ENCODE measurements at regions not wholly inside any gene's neighbourhood (a gene's known extent, or its start where the extent isn't known, plus 50 kb on each side); places are given as distances from the start of the nearest gene placed in this dataset.

DNA sequence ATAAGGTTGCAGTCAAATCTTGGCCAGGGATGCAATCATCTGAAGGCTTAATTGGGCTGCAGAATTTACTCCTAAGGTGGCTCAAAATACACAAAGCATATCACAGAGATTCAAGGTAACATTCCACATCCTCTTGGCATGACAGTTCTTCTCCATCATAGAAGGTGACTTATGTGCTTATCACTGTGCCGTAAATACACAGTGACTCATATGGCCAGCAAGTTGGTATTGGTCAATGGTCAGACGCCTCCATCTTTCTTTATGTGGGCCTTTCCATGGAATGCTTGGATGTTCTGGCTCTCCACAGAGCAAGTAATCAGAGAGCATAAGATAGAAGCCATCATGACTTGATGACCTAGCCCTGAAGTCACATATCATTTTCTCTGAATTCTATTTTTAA is 168.8 kb upstream of the ST8SIA2 start:
- Histone ChIP-seq H3K4me3 (replicated peaks; ENCODE audit: low read depth, low read length) (no peak overlapping the region), H3K27me3 (replicated peaks; ENCODE audit: control insufficient read depth, insufficient read depth, low read length) (no peaks in the 10 kb centered on the region), H3K36me3 (ENCODE audit: control insufficient read depth, insufficient read depth, low read length) (no peaks in the 10 kb centered on the region)
- TF ChIP-seq, protein P1, sequence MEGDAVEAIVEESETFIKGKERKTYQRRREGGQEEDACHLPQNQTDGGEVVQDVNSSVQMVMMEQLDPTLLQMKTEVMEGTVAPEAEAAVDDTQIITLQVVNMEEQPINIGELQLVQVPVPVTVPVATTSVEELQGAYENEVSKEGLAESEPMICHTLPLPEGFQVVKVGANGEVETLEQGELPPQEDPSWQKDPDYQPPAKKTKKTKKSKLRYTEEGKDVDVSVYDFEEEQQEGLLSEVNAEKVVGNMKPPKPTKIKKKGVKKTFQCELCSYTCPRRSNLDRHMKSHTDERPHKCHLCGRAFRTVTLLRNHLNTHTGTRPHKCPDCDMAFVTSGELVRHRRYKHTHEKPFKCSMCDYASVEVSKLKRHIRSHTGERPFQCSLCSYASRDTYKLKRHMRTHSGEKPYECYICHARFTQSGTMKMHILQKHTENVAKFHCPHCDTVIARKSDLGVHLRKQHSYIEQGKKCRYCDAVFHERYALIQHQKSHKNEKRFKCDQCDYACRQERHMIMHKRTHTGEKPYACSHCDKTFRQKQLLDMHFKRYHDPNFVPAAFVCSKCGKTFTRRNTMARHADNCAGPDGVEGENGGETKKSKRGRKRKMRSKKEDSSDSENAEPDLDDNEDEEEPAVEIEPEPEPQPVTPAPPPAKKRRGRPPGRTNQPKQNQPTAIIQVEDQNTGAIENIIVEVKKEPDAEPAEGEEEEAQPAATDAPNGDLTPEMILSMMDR (IDR thresholded peaks at IDR 0.05; ENCODE audit: insufficient read depth, low read length, poor library complexity, severe bottlenecking): no peak
- no peak for DNase-seq (ENCODE audit: extremely low read depth, insufficient read length)

DNA sequence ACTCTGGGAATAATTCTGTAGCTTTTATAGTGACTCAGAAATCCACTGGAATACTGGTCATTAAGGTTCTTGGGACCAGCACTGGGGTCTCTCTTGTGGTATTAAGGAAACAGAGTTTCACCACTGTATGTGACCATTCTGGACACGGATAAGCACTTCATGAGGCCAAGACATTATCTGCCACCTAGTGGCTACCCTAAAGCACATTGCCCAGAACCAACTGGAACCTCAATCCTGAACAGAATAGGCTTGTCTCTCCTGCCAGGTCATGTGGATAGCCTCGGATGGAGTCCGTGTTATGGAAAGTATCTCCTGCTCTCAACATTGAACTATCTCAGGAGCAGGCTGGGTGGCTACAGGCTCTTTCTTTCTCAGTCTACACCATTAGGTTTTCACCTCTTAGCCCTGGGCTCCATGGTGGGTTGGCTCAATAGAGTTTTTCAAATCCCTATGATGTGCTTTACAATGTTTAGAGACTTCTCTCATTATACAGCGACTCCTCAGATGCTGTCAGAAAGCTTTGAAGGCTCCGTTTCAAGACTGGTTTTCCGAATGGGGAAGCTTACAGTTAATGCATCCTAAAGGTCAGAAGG is 167.6 kb upstream of the ST8SIA2 start:
- TF ChIP-seq, protein P1 (IDR thresholded peaks at IDR 0.05; ENCODE audit: insufficient read depth, low read length, poor library complexity, severe bottlenecking): peak; percentile 70
- H3K4me3 ChIP-seq (replicated peaks; ENCODE audit: low read depth, low read length): no peak overlapping the region
- H3K36me3 ChIP-seq (ENCODE audit: control insufficient read depth, insufficient read depth, low read length): no peaks in the 10 kb centered on the region
- H3K27me3 ChIP-seq (replicated peaks; ENCODE audit: control insufficient read depth, insufficient read depth, low read length): no peaks in the 10 kb centered on the region
- DNase-seq (ENCODE audit: extremely low read depth, insufficient read length): no peak

DNA sequence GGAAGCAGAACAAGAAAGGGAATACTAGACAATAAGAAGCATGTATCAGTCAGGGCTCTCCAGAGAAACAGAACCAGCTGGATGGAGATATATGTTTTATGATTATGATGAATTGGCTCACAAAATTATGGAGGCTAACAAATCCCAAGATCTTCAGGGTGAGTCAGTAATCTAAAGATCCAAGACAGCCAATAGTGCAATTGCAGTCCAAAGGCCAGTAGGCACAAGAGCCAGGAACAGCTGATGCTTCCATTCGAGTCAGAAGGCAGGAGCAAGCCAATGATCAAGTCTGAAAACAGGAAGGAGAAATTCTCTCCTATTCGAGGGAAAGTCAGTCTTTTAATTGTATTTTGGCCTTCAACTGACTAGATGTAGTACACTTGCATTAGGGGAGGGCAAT is 164.9 kb upstream of the ST8SIA2 start:
- Histone ChIP-seq H3K36me3 (ENCODE audit: control insufficient read depth, insufficient read depth, low read length) (no peaks in the 10 kb centered on the region), H3K4me3 (replicated peaks; ENCODE audit: low read depth, low read length) (no peak overlapping the region), H3K27me3 (replicated peaks; ENCODE audit: control insufficient read depth, insufficient read depth, low read length) (no peaks in the 10 kb centered on the region)
- DNase-seq (ENCODE audit: extremely low read depth, insufficient read length): no peak
- TF ChIP-seq, protein P1 (IDR thresholded peaks at IDR 0.05; ENCODE audit: insufficient read depth, low read length, poor library complexity, severe bottlenecking): no peak

DNA sequence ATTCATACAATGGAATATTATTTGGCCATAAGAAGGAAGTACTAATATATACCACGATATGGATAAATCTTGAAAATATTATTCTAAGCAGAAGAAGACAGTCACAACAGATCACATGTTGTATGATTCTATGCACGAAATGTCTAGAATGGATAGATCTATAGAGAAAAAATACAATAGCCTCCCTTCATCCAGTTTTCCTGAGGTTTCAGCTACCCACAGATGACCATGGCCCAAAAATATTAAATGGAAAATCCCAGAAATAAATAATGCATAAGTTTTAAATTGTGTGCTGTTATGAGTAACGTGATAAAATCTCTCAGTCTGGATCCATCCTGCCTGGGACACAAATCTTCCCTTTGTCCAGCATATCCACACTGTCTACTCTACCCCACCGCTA is 162.2 kb upstream of the ST8SIA2 start:
- H3K36me3 ChIP-seq (ENCODE audit: control insufficient read depth, insufficient read depth, low read length): no peaks in the 10 kb centered on the region
- TF ChIP-seq, protein P1 (IDR thresholded peaks at IDR 0.05; ENCODE audit: insufficient read depth, low read length, poor library complexity, severe bottlenecking): no peak
- H3K27me3 ChIP-seq (replicated peaks; ENCODE audit: control insufficient read depth, insufficient read depth, low read length): no peaks in the 10 kb centered on the region
- H3K4me3 ChIP-seq (replicated peaks; ENCODE audit: low read depth, low read length): no peak overlapping the region
- no peak for DNase-seq (ENCODE audit: extremely low read depth, insufficient read length)

DNA sequence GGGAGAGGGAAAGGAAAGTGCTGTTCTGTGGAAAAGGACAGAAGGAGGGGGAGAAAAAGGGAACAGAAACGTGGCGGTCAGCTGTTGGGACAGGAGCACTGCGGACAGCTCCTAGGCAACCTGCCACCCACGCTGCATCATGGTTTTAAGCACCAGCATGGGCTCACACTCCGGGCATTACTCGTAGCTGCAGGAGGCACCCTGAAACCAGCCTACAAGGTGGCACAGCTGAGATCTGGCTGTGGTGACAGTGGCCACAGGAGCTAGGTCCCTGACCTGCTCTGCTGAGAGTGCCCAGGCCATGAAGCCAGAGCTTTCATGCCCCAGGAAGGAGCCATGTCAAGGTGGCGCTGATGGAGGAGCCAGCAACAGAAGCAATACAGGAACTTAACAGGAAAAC is 161.4 kb upstream of the ST8SIA2 start:
- Histone ChIP-seq H3K27me3 (replicated peaks; ENCODE audit: control insufficient read depth, insufficient read depth, low read length) (no peaks in the 10 kb centered on the region), H3K36me3 (ENCODE audit: control insufficient read depth, insufficient read depth, low read length) (no peaks in the 10 kb centered on the region), H3K4me3 (replicated peaks; ENCODE audit: low read depth, low read length) (no peak overlapping the region)
- no peak for DNase-seq (ENCODE audit: extremely low read depth, insufficient read length)
- TF ChIP-seq, protein P1 (IDR thresholded peaks at IDR 0.05; ENCODE audit: insufficient read depth, low read length, poor library complexity, severe bottlenecking): no peak

DNA sequence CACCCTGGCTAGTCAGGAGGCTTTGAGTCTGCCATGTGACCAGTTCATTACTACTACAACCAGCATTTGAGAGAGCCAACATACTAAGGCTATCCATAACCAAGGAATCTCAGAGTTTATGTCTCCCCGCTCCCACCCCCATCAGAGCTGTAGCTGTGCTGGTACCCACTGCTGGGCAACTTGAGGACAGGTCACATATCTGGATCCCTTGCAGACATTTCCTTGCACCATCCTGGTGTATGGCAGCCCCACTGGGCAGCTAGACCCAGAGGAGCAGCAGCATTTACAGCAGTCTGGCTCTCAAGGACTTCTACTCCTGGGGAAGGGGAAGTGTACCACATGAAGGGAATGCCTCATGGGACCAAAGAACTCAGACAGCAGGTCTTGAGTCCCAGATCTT is 160.8 kb upstream of the ST8SIA2 start:
- TF ChIP-seq, protein P1 (IDR thresholded peaks at IDR 0.05; ENCODE audit: insufficient read depth, low read length, poor library complexity, severe bottlenecking): no peak
- DNase-seq (ENCODE audit: extremely low read depth, insufficient read length): no peak
- no peak overlapping the region for H3K4me3 ChIP-seq (replicated peaks; ENCODE audit: low read depth, low read length)
- no peaks in the 10 kb centered on the region for H3K27me3 ChIP-seq (replicated peaks; ENCODE audit: control insufficient read depth, insufficient read depth, low read length)
- no peaks in the 10 kb centered on the region for H3K36me3 ChIP-seq (ENCODE audit: control insufficient read depth, insufficient read depth, low read length)

Data from GM06990 (cell line).